Stimulated activated CD4-positive, alpha-beta T cell treated with anti-CD3 and anti-CD28 coated beads, Interleukin-1b, Interleukin-23, amount 100 ng/mL, for 48 hours (primary cell): ENCODE measurements at regions not wholly inside any gene's neighbourhood (a gene's known extent, or its start where the extent isn't known, plus 50 kb on each side); places are given as distances from the start of the nearest gene placed in this dataset.
"Not testable (repeated sequence)": the region's sequence is repeated elsewhere in the genome, so short reads cannot be mapped to it uniquely, and the experiment has no call there.

Experiments
- DNase-seq: peaks from one replicate; pipeline ENCODE4 v3.0.0-alpha.2; 2020

DNA sequence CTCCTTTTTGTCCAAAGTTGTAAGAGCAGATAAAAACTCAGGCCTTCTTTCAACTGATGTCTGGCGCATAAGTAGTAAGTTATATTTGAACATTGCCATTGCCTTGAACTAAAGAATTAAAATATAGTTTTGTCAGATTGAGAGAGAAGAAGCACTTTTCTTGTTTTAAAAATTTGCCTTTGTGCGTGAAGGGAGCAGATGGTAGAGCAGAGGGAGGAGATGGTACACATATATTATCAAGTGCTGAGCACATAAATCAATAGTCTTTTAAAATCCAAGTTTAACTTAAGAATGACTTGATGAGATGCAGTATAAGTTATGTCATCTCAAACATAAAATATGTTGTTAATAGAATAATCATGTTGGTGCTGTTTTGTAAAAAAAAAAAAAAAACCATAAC, 504.6 kb upstream of the KLHL1 start:
- DNase-seq, result no peak

GRCh38 chr13:70604448-70604847, 496.2 kb upstream of the KLHL1 start:
- no peak for DNase-seq

GRCh38 chr13:70593716-70594115, 485.5 kb upstream of the KLHL1 start:
- DNase-seq, result no peak

DNA sequence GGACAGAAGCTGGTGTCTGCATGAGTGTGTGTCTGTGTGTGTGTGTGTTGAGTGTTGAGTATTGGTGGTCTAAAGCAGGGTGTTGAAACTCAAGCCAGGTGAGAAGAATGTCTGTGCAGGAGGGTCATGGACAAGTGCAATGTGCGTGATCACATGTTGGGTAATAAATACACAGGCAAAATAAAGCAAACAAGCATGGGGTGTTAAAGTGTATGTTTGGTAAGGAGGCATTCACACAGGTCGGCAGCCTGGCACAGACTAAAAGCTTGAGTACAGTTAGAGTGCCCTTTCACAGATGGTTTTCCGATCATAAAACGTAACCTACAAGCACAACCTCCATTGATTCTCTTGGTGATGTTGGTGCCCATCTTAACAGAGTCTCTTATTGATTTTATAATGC, 476.9 kb upstream of the KLHL1 start:
- no peak for DNase-seq

GRCh38 chr13:70580825-70581224, 472.6 kb upstream of the KLHL1 start:
- DNase-seq, result no peak

- no peak for DNase-seq
Measured at GRCh38 chr13:70579941-70580340, 471.7 kb upstream of the KLHL1 start.

GRCh38 chr13:70571221-70571620, 463.0 kb upstream of the KLHL1 start:
- DNase-seq, result no peak

DNA sequence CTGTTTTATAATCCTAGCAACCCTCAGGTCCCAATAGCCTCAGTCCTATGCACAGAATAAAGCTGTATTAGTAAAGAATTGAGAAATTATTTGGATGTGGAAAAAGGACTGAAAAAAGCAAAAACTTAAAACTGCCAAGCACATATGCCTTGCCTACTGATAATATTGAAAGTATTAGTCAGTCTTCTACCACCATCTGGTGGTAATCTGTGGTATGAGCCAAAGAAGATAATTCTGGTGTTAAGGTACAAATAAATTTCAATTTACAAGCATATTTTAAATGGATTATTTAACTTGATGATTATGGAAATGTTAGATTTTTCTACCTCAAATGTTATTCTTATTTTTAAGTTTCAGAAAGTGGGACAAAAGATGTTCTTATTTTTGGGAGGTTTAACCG, 460.3 kb upstream of the KLHL1 start:
- no peak for DNase-seq

GRCh38 chr13:70544706-70545105, 436.5 kb upstream of the KLHL1 start:
- DNase-seq, result no peak

DNA sequence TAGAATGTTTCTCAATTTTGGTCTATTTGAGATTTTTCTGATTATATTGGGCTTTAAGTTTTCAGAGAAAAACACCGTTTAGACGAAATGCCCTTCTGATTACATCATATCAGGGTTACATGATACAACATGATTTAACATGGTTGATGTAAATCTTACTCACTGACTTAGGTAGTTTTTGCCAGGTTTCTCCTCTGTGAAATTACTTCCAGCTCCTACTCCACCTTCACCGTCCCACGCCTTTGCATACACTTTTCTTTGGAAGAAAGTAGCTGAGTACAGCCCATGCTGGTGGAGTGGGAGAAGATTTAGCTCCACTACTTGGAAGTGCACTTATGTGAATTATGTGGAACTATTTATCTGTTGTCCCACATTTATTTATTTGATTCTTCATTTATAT, 433.2 kb upstream of the KLHL1 start:
- DNase-seq, result no peak

- no peak for DNase-seq
Measured at GRCh38 chr13:70534466-70534865, 426.2 kb upstream of the KLHL1 start.

DNA sequence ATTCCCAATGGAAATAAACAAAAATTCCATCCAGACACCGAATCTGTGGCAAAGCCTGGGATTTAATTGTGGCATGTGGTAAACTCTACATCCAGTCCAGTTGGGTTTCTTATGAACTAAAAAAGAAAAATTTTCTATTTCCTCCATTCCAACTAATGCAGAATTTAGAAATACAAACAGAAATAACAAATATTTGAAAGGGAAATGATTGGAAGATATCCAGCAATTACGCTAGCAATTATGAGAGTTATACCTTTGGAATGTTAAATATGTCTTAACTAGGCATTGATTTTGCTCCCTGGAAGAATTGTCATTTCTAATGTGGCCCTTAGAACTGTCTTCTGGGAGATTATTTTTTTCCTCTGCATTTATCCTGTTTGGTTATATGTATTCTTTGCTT, 421.4 kb upstream of the KLHL1 start:
- no peak for DNase-seq

GRCh38 chr13:70527599-70527998, 419.3 kb upstream of the KLHL1 start:
- DNase-seq, result no peak

GRCh38 chr13:70523622-70524021, 415.4 kb upstream of the KLHL1 start:
- DNase-seq, result no peak

GRCh38 chr13:70520275-70521036, 412.2 kb upstream of the KLHL1 start:
- DNase-seq, result no peak

GRCh38 chr13:70518081-70518480, 409.8 kb upstream of the KLHL1 start:
- no peak for DNase-seq

DNA sequence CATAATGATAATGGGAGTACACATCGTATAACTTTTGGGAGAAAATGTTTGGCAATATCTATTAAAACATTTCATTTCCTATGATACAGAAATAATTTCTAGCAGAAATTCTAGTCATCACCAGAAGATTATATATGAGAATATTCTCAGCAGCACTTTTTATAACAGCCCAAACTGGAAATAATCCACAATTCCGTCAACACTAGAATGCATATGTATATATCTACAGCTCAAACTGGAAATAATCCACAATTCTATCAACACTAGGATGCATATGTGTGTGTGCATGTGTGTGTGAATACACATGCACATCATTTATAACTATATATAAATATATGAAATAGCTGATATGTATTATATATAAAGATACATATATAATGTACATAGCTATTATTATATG, 408.0 kb upstream of the KLHL1 start:
- no peak for DNase-seq

DNA sequence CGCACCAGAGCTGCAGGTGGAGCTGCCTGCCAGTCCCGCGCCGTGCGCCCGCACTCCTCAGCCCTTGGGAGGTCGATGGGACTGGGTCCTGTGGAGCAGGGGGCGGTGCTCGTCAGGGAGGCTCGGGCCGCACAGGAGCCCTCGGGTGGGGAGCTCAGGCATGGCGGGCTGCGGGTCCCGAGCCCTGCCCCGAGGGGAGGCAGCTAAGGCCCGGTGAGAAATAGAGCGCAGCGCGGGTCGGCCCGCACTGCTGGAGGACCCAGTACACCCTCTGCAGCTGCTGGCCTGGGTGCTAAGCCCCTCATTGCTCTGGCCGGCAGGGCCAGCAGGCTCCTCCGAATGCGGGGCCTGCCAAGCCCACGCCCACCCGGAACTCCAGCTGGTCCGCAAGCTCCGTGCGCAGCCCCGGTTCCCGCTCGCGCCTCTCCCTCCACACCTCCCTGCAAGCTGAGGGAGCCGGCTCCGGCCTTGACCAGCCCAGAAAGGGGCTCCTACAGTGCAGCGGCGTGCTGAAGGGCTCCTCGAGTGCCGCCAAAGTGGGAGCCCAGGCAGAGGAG, 403.7 kb upstream of the KLHL1 start:
- DNase-seq, result not testable (repeated sequence)

GRCh38 chr13:70505809-70506208, 397.6 kb upstream of the KLHL1 start:
- DNase-seq, result no peak

- DNase-seq, result no peak
Measured at GRCh38 chr13:70502944-70503343, 394.7 kb upstream of the KLHL1 start.

- no peak for DNase-seq
Measured at GRCh38 chr13:70490320-70490935, 382.2 kb upstream of the KLHL1 start.

DNA sequence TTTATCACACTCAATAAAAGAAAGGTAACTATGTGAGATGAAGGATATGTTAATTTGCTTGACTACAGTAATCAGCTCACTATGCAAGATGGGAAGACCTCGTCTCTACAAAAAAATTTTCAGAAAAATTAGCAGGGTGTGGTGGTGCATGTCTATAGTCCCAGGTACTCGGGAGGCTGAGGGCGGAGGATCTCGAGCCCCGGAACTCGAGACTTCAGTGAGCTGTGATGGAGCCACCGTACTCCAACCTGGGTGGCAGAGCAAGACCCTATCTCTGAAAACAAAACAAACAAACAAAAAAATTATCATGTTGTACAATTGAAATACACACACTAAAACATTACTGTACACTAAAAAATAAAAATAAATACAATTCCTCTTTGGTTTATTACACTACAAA, 376.7 kb upstream of the KLHL1 start:
- DNase-seq, result no peak

GRCh38 chr13:70483599-70484276, 375.5 kb upstream of the KLHL1 start:
- DNase-seq, result no peak

DNA sequence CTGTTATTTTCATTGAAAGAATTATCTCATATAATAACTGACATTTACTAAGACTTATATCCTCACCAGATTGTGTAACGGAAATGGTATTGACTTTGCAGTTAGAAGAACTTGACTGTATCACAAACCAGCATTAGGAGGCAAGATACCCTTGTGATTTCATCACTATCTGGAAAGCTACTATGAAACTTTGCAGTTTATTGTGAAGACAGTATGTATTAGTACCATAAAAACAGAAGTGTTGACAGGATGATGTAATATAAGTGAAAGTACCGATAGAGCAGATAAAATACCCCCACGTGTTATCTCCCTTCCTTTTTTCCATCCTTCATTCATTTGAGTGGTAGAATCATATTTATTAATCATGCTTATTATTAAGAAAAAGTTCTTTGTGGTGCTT, 365.7 kb upstream of the KLHL1 start:
- no peak for DNase-seq
